TTC549 (cell line): ENCODE measurements at regions not wholly inside any gene's neighbourhood (a gene's known extent, or its start where the extent isn't known, plus 50 kb on each side); places are given as distances from the start of the nearest gene placed in this dataset.
"Not testable (repeated sequence)": the region's sequence is repeated elsewhere in the genome, so short reads cannot be mapped to it uniquely, and the experiment has no call there.

Source experiments
- FAIRE-seq: peaks from 2 replicates; lab custom pipeline; 2012; peaks lifted over from hg19 to GRCh38; lab: Jason Lieb, UNC

DNA sequence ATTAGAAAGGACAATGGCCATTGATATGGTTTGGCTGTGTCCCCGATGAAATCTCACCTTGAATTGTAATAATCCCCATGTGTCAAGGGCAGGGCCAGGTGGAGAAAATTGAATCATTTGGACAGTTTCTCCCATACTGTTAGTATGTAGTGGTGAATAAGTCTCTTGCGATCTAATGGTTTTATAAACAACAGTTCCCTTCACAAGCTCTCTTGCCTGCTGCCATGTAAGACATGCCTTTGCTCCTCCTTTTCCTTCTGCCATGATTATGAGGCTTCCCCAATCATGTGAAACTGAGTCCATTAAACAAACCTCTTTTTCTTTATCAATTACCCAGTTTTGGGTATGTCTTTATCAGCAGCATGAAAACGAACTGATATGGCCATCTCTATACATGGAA, 302.7 kb downstream of the SFMBT2 start:
- FAIRE-seq, result no peak

DNA sequence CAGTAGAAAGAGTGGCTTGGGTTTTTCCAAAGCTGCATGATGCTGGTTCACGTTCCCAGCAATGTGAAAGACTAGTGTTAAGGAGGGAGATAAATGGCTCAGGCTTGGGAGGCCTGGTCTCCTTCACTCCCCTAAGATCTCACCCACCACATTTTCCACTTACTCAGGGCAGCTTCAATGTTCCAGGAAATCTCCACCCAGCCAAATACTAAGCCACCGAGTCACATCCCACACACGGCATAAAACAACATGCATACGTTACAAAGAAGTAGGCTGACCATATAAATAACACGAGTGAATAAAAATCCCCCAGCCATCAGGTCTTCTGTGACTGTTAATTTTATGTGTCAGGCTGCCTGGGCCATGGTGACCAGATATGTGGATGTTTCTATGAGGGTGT, 303.5 kb downstream of the SFMBT2 start:
- FAIRE-seq, result no peak

DNA sequence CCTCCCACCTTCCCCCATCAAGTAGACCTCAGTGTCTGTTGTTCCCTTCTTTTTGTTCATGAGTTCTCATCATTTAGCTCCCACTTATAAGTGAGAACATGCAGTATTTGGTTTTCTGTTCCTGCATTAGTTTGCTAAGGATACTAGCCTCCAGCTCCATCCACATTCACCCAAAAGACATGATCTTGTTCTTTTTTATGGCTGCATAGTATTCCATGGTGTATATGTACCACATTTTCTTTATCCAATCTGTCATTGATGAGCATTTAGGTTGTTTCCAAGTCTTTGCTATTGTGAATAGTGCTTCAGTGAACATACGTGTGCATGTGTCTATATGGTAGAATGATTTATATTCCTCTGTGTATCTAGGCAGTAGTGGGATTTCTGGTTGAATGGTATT, 306.5 kb downstream of the SFMBT2 start:
- FAIRE-seq, result not testable (repeated sequence)

DNA sequence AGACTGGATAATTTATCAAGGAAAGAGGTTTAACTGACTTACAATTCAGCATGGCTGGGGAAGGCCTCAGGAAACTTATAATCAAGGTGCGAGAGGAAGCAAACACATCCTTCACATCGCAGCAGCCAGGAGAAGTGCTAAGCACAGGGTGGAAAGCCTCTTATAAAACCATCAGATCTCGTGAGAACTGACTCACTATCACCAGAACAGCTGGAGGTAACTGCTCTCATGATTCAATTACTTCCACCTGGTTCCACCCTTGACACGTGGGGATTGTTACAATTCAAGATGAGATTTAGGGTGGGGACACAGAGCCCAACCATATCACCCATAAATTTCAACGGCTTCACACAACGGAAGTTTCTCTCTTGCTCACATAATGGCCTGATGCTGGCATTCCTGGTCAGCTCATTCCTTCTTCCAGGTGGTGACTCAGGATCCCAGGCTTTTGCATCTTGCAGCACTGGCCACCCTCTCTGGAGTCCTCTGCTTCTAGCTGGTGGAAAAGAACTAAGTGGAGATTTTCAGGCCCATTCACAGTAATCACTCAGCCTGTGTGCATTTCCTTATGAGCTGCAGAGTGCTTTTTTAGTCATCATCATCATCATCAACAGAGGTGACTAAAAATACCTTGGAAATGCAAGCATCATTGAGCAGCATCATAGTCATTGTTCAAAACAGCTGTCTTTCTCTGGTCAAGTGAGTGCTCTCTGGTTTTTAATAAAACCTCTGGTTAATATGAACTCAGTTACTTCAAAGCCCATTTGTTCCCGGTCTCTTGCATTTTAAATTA, 308.1 kb downstream of the SFMBT2 start:
- FAIRE-seq, result no peak

DNA sequence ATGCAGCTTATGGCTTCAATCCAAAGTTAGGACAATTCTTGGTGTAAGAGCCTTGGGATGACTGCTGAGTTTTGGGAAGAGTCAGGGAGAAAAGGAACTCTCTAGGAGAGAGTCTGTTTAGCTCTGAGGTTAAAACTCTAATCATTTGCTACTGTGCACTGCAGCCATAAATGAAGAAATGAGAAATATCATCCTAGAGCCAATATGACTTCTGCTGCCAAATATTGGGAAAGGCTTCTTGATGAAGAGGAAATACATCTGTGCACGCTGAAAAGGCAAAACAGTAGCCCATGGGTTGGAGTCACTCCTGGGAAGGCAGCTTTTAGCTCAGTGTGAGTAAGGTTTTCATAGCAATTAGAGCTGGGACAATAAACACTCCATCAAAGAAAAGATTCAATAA, 308.8 kb downstream of the SFMBT2 start:
- FAIRE-seq, result no peak

DNA sequence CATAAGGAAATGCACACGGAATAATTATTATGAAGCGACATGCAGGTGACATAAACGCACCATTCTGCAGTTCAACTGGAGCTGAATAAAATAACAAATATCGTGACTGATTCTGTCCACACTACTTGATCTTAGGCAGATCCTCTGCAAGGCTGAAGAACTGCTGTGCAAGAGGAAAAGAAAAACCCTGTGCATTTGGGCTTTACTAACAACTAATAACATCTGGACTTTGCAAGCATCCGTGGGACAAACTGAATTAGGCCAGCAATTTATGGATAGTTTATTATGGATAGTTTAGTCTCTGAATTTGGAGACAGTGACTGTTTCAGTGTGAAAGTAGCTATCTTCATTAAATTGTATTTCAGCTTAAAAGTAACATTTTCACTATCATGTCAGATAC, 309.4 kb downstream of the SFMBT2 start:
- FAIRE-seq, result no peak

DNA sequence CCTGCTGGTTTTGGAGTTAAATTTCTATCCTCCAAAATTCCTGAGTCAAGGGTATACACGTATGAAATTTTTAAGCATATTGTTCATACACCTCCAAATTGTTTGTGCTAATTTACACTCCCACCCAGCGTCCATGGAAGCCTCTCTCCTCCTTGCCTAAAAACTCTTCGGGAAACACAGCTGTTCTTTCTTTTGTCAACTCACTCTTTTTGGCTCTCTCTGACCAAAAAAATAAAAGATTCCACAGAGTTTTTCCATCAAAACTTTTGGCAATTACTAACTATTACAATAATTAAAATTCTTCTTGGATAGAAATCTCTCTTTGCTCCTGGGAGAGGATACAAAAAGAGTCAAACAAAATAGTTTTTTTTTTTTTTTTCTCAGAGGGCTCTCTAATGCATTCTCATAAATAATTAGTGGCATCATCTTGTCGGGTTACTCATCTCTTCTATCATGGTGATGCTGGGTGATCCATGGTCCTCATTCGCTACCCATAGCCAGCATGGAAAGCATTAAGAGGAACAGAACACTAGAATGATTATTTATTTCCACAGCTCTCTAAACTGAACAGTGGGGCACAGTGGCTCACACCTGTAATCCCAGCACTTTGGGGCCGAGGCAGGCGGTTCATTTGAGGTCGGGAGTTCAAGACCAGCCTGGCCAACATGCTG, 310.7 kb downstream of the SFMBT2 start:
- no peak for FAIRE-seq

DNA sequence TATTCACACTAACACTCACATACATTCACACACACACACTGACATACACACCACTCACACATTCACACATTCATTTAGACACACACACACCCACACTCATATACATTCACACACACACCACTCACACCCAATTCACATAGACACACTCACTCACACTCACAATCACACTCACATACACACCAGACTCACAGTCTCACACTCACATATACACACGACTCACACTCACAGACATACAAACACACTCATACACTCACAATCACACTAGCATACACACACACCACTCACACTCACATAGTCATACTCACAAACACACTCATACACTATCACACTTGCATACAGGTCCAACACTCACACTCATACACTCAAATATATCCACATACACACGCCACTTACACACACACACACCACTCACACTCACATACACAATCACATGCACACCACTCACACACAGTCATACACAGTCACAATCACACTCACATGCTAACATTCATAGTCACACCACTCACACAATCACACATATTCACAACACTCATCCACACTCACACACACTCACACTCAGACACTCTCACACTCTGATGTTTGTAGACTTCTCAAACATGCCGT, 312.6 kb downstream of the SFMBT2 start:
- no peak for FAIRE-seq

DNA sequence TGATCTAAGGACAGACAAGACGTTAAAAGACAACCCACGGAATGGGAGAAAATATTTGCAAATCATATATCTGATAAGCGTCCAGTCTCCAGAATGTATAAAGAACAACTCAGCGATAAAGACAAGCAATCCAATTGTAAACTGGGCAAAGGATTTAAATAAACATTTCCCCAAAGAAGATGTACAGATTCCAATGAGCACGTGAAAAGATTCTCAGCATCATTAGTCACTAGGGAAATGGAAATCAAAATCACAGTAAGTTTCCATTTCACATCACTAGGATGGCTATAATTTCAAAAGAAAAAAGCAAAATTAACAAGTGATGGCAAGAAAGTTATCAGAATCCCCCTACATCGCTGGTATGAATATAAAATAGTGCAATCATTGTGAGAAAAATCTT, 316.1 kb downstream of the SFMBT2 start:
- FAIRE-seq, result no peak

DNA sequence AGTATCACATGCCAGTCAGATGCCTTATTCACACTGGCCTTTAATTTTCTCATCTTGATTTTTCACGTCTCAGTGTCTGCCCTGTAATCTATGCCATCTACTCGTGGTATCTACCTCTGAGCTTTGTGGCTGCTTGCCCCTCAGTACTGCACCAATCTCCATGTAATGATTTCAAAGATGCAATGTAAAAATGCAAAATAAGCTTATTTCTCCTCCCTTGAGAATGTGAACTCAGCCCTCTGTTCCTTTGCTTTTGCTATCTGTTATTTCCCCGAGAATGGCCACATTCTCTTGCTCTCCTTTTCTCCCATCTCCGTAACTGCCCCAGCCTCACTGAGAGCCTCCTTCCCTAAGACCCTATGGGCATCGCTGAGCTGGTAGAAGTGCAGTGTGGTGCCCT, 317.5 kb downstream of the SFMBT2 start:
- FAIRE-seq, result no peak

DNA sequence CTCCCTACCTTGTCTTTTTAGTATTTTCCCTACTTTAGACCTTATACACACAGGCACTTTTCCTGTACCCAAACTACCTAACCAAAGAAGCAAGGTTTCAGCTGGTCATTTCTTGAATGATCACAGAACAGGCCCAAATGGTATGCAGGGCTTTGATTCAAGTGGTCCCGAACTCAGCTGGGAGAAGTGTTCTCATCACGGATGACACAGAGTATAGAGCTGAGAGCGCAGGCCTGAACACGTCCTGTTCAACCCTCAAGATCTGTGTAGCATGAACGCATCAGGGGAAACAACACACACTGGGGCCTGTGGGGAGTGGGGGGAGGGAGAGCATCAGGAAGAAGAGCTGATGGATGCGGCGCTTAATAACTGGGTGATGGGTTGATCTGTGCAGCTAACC, 318.2 kb downstream of the SFMBT2 start:
- no peak for FAIRE-seq

DNA sequence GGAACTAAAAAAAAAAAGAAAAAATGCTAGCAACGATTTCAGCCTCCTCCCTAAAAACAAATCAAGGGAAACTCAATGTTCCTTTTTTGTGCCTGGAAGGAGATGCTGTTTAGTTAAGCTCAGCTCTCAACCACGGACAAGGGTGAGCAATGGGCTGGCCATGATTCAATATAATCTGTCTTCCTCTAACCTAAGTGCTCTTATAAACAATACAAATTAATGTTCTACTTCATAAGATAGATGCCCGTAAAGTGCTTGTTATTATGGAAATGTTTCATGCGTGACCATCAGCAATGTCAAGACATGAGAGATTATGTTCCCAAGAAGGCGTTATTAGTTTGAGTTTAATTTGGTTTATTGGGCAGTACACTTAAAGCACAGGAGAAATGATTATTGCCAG, 320.3 kb downstream of the SFMBT2 start:
- no peak for FAIRE-seq

DNA sequence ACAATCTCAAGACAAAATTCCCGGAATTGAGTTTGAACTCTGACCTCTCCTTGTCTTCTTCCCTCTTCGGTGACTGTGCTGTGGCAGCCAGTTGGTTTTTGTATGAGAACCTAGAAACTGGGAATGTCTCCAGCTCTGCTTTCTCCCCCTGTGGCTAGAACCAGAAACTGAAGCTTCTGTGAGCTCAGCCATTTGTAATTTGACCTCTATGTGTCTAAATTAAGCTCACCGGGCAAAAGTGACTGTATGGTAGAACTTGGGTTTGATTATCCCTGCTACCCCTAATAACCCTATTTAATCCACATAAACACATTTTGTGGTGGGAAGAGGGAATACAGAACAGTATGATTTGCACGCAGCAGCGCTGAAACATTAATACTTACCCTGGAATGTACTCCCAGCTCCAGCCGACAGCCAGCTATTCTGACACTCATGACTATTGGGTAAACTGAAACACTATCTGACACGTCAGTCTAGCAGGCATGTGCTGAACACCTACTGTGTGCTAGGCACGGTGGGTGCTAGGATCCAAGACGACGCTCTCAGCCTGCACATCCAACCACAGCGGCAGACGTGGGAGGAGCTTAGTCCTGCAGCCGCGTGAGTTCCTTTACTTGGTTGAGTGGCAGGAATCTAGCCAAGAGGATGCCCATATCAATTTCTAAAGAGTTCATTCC, 324.8 kb downstream of the SFMBT2 start:
- no peak for FAIRE-seq

DNA sequence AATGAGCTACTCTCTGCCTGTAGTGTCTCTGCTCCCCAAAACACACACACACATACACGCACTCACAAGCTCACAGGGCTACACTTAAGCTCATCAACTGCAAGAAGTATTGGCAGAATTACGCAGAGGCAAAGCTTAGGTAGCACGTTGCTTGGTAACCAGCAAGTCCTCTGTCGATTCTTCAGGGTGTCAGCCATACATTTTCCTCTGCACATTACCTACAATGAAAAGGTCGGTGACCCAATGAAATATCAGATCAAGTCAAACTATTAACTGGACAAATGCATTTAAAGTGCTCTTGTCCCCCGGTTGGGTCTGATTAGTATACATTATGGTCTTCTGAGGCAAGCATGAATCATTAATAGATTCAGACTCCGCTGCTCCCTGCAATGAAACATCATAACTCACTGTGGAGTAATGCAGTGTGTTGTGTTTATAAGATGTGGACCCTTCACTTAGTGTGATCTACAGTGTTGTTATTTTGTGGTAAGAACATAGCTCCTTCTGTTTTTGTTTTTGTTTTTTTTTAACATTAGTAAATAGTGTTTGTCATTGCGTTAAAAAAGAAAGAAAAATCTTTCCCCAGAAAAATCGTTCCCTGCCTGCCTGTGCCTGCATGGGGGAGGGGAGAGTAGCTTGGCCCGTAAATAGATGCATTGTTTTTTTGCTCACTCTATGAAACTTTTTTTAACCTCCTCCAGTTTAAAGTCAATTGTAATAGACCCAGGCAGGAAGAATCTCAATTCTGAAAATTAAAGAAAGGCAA, 325.5 kb downstream of the SFMBT2 start:
- FAIRE-seq, result no peak

DNA sequence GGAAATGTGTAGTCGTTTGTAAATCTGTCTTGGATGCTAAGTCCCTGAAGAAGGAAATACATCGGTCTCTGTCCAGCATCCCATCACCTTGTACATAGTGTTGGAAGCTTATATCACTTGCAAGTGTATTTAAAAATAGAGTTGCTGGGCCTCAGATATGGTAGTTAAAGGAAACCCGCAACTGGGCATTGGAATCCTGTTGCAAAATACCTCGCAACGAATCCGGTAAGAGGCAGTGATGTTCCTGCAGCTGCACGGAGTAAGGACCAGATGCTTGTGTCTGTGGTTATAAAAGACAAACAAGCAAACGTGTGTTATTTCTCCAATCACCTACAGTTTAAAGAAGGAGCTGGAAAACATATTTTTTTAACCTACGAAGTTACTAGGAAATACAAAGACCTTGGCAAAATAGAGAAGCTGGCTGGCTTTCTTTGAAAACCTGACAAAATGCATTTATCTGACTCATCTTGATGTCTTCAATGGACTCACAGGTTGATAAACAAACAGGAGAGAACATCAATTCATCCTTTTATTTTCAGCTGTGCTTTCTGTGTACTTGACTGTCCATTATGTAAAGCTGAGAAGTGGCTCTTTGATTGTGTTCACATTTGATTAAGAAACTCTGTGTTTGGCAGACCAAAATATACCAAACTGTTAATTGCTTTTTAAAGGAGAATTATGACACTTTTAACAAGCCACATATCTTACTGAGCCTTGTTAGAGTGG, 326.4 kb downstream of the SFMBT2 start:
- no peak for FAIRE-seq

DNA sequence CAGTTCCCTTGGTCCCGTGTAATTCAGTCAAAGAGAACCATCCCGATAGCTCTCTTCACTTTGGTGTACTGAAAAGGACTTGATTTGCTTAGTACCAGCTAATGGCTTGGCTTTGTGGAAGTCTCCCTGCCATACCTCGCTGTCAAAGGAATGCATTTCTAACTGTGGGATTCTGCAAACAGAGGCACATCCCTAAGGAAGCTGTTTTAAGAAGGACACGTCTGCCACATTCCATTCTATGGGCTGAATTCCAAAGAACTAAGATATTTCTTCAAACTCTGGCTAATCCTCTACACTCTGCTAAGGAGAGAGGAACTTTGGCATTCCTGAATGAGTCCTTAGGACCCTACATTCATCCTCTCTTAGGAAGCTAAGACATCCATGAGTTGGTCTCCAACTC, 327.9 kb downstream of the SFMBT2 start:
- FAIRE-seq, result no peak

DNA sequence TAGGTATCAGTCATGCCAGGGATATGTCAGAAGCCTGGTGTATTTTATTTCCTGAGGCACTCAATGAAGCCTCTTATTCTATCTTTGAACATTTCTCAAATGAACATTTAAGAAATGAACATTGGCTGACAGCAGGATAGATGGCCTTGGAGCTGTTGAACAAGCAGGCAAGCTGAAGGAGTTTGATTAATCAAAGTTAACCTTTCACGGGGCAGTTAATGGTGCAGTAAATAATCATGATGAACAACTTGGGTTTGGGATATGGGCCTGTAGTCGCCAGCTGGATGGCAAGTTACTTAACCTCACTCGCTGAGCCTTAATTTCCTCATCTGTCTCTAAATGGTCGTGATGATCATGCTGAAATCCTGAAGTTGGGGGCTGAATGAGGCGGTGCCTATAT, 333.0 kb downstream of the SFMBT2 start:
- FAIRE-seq, result no peak

DNA sequence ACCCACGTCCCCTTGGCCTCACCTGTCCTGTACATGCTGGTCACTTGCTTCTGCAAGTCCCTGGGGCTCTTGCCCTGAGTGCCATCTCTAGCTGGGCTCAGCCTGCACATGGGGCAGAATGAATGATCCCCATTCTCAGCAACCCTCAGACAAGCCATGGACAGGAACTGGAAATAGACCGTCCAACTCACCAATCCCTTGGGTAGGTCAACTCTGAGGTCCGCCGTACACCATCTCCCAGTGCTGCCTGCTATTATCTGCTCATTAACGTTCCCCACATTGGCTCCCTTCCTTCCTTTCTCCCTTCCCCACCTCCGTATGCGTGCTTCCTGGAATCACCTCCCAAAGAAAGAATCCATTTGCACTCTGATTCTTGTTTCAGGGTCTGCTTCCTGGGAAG, 335.0 kb downstream of the SFMBT2 start:
- FAIRE-seq, result no peak

DNA sequence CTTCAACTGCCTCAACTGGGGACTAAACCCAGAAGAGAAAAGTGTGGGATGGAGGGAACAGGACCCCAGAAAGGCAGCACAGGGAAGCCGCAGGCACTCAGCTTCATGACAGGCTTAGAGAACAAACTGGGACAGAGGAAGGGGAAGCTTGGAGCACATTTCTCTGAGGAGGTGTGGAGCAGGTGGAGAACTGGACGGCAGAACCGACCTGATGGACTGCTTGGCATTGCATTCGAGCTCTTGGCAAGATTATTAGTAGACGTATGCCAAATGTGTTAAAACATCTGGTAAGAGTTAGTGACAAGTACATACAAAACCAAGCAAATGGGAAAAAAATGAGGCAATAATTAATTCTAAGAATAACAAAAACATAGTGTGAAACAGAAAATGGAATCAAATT, 335.7 kb downstream of the SFMBT2 start:
- no peak for FAIRE-seq

DNA sequence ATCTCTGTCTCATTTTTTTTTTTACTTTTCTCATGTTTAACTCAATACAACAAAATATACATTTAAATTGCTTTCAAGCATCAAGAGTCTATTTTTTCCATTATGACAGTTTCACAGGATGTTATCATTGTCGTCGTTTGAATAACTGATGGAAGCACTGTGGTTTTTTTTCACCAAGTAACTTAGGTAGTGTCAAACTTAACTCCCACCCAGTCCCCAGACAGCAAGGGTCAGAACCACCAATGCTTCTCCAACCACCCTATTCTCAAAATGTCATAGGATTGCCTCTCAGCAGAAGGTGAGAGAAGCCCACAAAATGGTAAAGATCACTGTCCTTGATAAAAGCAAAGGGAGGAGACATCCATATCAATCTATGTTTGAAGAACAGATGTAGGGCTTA, 339.4 kb downstream of the SFMBT2 start:
- no peak for FAIRE-seq

DNA sequence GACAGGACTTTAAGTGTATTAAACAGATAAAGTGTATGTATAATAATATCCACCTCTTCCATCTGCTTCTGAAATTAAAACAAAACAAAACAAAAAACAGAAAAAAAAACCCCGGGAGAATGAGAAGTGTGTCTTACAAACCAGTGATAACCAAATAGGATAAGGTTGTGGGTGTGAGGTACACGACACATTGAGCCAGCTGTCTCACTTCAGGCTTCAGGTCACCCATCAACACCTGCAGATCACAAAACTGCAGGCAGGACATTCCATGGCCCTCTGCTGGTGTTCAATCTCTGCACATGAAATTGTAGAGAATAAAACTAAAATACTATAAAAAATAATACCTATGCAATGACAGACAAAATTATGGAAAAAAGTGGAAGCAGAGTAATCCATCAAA, 339.9 kb downstream of the SFMBT2 start:
- no peak for FAIRE-seq

DNA sequence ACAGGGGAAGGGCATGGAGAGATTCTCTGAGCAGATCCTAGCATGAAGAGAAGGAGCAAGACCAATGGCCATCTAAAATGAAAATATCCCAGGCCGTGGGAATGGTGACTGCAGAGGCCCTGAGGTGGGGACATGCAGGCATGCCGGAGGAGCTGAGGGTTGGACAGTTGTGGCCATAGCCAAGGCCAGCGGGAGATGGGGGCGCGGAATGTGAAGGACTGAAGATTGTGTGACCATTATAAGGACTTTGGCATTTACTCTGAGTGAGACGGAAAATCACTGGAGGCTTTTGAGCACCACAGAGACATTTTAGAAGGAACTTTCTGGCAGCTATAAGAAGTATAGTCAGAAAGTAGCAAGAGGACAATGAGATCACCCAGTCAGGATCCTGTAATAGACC, 341.1 kb downstream of the SFMBT2 start:
- no peak for FAIRE-seq
